ENCODE measurements at regions not wholly inside any gene's neighbourhood (a gene's known extent, or its start where the extent isn't known, plus 50 kb on each side); places are given as distances from the start of the nearest gene placed in this dataset.

DNA sequence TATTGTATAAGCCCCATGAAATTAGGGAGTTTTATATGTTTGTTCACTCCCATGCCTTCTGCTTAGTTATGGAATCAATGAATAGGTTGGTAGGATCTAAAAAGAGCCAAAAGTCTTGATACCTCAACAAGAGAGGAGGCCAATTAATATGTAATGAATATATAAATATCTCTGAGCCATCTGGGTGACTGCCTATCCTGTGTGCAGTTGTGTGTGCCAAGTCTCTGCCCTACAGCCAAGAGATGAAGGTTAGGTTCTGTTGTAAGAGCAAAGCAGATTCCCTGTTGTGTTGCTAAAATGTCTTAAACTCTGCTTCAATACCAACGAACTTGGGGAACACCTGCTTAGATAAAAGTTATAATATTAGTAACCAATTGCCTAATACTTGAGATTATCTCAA, 61.8 kb upstream of the GORAB start:
- ChIA-PET POLR2A (no interaction called here), CTCF (ENCODE audit: unreplicated experiment) (interaction anchor here (1.0 kb wide), 1 partner anchor 56 kb away, joined by 3 read pairs; no protein-coding TSS in a partner anchor)
- no peaks in the 10 kb centered on the region for H3K9me3 ChIP-seq (ENCODE audit: low read length)
- no peaks in the 10 kb centered on the region for H4K20me1 ChIP-seq (ENCODE audit: insufficient read depth, low read length)
- no peak for TF ChIP-seq EZH2phosphoT487 (IDR thresholded peaks at IDR 0.05; ENCODE audit: borderline replicate concordance, low read depth, low read length)
- TF ChIP-seq, protein P1, sequence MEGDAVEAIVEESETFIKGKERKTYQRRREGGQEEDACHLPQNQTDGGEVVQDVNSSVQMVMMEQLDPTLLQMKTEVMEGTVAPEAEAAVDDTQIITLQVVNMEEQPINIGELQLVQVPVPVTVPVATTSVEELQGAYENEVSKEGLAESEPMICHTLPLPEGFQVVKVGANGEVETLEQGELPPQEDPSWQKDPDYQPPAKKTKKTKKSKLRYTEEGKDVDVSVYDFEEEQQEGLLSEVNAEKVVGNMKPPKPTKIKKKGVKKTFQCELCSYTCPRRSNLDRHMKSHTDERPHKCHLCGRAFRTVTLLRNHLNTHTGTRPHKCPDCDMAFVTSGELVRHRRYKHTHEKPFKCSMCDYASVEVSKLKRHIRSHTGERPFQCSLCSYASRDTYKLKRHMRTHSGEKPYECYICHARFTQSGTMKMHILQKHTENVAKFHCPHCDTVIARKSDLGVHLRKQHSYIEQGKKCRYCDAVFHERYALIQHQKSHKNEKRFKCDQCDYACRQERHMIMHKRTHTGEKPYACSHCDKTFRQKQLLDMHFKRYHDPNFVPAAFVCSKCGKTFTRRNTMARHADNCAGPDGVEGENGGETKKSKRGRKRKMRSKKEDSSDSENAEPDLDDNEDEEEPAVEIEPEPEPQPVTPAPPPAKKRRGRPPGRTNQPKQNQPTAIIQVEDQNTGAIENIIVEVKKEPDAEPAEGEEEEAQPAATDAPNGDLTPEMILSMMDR (conservative IDR thresholded peaks at IDR 0.05; ENCODE audit: low read length), result no peak
- no peaks in the 10 kb centered on the region for H3K79me2 ChIP-seq (ENCODE audit: insufficient read depth, low read depth, low read length)
- H3K4me3 ChIP-seq (ENCODE audit: low read depth, low read length, poor library complexity, severe bottlenecking), result no peak overlapping the region
- no peak overlapping the region for H2AFZ ChIP-seq (ENCODE audit: low read length)
- H3K36me3 ChIP-seq (ENCODE audit: insufficient read depth, low read length), result no peaks in the 10 kb centered on the region
- no peak overlapping the region for H3K4me2 ChIP-seq (ENCODE audit: low read length)
- no peak overlapping the region for H3K27ac ChIP-seq (ENCODE audit: low read depth, low read length, poor library complexity, severe bottlenecking)
- no peak for DNase-seq (ENCODE audit: low spot score)
- H3K9me2 ChIP-seq (ENCODE audit: insufficient read depth, low read length), result no peaks in the 10 kb centered on the region
- no TSS peak for BruUV-seq (replicated peaks)
- intact Hi-C loops (cut with micrococcal nuclease; ENCODE audit: unreplicated experiment), result no loop called here
- H3K4me1 ChIP-seq (ENCODE audit: insufficient read depth, low read length, poor library complexity, severe bottlenecking), result no peaks in the 10 kb centered on the region

DNA sequence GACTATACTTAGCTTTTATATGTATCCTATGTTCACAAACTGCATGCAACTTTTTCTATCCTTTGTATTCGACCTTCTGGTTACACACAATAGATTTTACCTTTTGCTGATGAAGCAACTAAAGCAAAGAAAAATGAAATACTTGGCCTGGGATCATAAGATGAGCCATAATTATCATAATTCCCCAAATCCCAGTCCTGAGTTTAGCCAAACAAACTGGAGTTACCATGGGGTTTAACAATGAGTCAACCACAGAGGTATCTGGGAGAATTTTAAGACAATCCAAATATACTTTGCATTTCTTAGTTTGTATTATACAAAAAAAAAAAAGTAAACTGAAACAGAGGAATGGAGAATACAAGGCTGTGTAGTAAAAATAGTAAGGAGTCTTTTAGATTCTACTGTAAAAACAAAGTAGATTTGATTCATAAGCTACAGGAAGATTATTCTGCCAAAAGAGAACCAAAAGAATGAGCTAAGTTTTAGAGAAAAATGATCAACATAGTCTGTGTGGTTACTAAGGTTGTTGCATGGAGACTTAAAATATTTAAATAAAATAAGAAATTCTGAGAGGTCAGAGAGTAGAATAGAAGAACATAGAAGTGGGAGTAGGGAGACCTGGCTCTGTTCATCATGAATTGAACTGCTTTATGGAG, 60.4 kb upstream of the GORAB start:
- intact Hi-C loops (cut with micrococcal nuclease; ENCODE audit: unreplicated experiment), result no loop called here
- Histone ChIP-seq H3K27ac (ENCODE audit: low read depth, low read length, poor library complexity, severe bottlenecking) (no peak overlapping the region), H4K20me1 (ENCODE audit: insufficient read depth, low read length) (no peaks in the 10 kb centered on the region), H3K9me2 (ENCODE audit: insufficient read depth, low read length) (no peaks in the 10 kb centered on the region), H3K9me3 (ENCODE audit: low read length) (no peaks in the 10 kb centered on the region), H3K4me2 (ENCODE audit: low read length) (no peak overlapping the region), H3K79me2 (ENCODE audit: insufficient read depth, low read depth, low read length) (no peaks in the 10 kb centered on the region), H3K4me1 (ENCODE audit: insufficient read depth, low read length, poor library complexity, severe bottlenecking) (no peaks in the 10 kb centered on the region), H3K36me3 (ENCODE audit: insufficient read depth, low read length) (no peaks in the 10 kb centered on the region), H2AFZ (ENCODE audit: low read length) (no peak overlapping the region), H3K4me3 (ENCODE audit: low read depth, low read length, poor library complexity, severe bottlenecking) (no peak overlapping the region)
- no peak for TF ChIP-seq EZH2phosphoT487 (IDR thresholded peaks at IDR 0.05; ENCODE audit: borderline replicate concordance, low read depth, low read length)
- TF ChIP-seq, protein P1 (conservative IDR thresholded peaks at IDR 0.05; ENCODE audit: low read length), result no peak
- no peak for DNase-seq (ENCODE audit: low spot score)
- ChIA-PET CTCF (ENCODE audit: unreplicated experiment) (interaction anchor here (1.0 kb wide), 1 partner anchor 55 kb away, joined by 3 read pairs; no protein-coding TSS in a partner anchor), POLR2A (interaction anchor here (0.6 kb wide), 1 partner anchor 105 kb away, joined by 4 read pairs; no protein-coding TSS in a partner anchor)
- no TSS peak for BruUV-seq (replicated peaks)

DNA sequence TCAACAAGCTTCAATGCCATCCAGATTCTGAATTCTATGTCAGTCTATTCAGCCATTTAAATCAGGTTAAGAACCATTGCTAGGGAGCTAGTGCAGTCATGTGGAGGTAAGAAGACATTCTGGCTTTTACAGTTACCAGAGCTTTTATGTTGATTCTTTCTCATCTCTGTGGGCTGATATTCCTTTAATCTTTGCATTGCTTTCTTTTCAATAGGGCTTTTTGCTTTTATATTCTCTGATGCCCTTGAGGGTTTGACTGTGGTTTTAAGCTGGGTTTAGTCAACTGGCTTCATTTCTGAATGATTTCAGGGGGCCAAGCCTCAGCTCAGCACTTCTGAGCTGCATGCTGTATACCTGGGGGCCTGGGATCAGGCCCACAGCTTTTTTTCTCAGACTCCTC, 51.0 kb upstream of the GORAB start:
- H3K36me3 ChIP-seq (ENCODE audit: insufficient read depth, low read length), result no peaks in the 10 kb centered on the region
- no peaks in the 10 kb centered on the region for H4K20me1 ChIP-seq (ENCODE audit: insufficient read depth, low read length)
- H3K27ac ChIP-seq (ENCODE audit: low read depth, low read length, poor library complexity, severe bottlenecking), result no peak overlapping the region
- no peak overlapping the region for H2AFZ ChIP-seq (ENCODE audit: low read length)
- H3K9me2 ChIP-seq (ENCODE audit: insufficient read depth, low read length), result no peaks in the 10 kb centered on the region
- no peaks in the 10 kb centered on the region for H3K9me3 ChIP-seq (ENCODE audit: low read length)
- no peak overlapping the region for H3K4me2 ChIP-seq (ENCODE audit: low read length)
- no peak overlapping the region for H3K4me3 ChIP-seq (ENCODE audit: low read depth, low read length, poor library complexity, severe bottlenecking)
- no peaks in the 10 kb centered on the region for H3K4me1 ChIP-seq (ENCODE audit: insufficient read depth, low read length, poor library complexity, severe bottlenecking)
- ChIA-PET POLR2A (interaction anchor here (1.3 kb wide), 1 partner anchor 10 kb away, joined by 4 read pairs; no protein-coding TSS in a partner anchor), CTCF (ENCODE audit: unreplicated experiment) (no interaction called here)
- no TSS peak for BruUV-seq (replicated peaks)
- TF ChIP-seq EZH2phosphoT487 (IDR thresholded peaks at IDR 0.05; ENCODE audit: borderline replicate concordance, low read depth, low read length), result no peak
- TF ChIP-seq, protein P1 (conservative IDR thresholded peaks at IDR 0.05; ENCODE audit: low read length), result no peak
- H3K79me2 ChIP-seq (ENCODE audit: insufficient read depth, low read depth, low read length), result no peaks in the 10 kb centered on the region
- DNase-seq (ENCODE audit: low spot score), result no peak
- intact Hi-C loops (cut with micrococcal nuclease; ENCODE audit: unreplicated experiment), result no loop called here

All from OCI-LY7 (cell line).